ENCODE measurements at regions not wholly inside any gene's neighbourhood (a gene's known extent, or its start where the extent isn't known, plus 50 kb on each side); places are given as distances from the start of the nearest gene placed in this dataset.

DNA sequence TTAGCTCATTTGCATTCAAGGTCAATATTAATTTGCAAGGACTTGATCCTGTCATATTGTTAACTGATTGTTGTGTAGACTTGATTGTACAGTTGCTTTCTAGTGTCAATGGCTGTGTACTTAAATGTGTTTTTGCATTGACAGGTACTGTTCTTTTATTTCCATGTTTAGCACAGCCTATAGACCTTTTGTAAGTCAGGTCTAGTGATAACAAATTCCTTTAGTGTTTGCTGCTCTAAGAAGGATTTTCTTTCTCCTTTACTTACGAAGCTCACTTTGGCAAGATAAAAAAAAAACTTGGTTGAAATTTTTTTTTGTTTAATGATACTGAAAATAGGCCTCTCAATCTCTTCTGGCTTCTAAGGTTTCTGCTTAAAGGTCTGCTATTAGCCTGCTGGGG is 942.3 kb downstream of the QKI start:
- no peak for TF ChIP-seq EZH2 (IDR thresholded peaks at IDR 0.05; ENCODE audit: insufficient read depth, poor library complexity, severe bottlenecking)
- TF ChIP-seq EZH2phosphoT487 (IDR thresholded peaks at IDR 0.05; ENCODE audit: insufficient read depth, low read depth) = no peak
